ENCODE measurements at regions not wholly inside any gene's neighbourhood (a gene's known extent, or its start where the extent isn't known, plus 50 kb on each side); places are given as distances from the start of the nearest gene placed in this dataset.

DNA sequence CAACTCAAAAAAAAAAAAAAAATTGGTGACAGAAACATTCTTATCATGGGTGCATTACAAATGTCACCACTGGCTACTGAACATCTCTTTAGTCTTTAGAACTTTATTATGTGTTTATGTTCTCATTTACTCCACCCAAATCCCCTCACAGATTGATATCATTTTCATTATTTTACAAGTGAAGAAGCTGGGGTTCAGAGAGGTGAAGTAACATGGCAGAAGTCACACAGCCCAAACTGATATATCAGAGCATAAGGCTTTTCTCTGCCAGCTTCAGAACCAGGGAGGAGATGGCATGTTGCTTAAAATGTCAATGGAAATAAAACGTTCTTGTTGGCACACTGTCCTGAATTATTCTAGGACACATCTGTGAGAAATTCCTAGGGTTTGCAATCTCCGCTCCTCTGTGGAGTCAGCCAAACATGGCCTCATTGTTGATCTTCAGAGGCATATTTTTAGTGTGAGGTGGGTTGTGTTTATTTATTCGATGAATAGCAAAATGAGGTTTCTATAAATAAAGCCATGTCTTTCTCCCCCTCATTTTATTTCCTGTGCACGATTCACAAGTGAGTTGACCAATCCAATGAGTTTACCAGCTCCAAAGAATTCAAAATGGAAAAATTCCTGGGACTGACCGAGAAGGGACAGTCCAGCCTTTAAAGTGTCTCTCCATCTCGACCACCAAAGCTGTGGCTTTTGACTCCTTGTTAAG, 72.9 kb upstream of the ANO1 start:
- no peak for DNase-seq

DNA sequence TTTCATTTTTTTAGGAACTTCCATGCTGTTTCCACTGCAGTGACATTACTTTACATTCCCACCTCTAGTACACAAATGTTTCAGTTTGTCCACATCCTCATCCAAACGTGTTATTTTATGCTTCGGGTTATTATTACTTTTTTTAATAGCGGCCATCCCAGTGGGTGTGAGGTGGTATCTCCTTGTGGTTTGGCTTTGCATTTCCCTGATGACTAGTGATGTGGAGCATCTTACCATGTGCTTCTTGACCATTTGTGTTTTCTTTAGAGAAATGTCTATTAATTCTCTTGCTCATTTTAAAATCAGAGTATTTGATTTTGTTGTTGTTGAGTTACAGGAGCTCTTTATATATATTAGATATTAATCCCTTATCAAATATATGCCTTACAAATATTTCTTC, 70.3 kb upstream of the ANO1 start:
- DNase-seq = no peak

DNA sequence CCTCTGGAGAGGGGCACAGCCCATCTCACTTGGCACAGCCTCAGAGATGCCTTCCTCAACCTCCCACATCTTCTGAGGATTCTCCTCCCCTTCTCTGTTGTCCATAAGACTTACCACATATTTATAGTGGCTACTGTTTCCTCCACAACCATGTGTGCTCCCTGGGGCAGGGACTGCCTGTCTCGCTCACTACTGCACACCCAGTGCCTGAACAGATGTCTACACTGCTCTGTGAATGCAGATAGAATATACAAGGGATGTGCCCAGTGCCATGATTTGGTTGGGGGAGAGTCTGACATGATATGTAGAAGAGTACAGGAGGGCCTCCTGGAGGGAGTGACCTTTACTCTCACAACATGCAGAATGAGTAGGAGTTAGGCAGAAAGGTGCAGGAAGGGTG, 67.3 kb upstream of the ANO1 start:
- DNase-seq = no peak

DNA sequence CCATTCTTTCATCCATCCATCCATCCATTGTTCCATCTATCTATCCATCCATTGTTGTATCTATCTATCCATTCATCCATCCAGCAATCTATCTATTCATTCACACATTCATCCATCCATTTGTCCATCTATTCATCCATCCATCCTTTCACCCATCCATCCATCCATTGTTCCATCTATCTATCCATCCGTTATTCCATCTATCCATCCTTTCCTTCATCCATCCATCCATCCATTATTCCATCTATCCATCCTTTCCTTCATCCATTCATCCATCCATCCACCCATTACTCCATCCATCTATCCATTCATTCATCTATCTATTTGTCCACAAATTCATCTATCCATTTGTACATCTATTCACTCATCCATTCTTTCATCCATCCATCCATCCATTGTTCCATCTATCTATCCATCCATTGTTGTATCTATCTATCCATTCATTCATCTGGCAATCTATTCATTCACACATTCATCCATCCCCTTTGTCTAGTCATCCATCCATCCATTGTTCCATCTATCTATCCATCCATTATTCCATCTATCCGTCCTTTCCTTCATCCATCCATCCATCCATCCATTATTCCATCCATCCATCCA, 65.9 kb upstream of the ANO1 start:
- no peak for DNase-seq

DNA sequence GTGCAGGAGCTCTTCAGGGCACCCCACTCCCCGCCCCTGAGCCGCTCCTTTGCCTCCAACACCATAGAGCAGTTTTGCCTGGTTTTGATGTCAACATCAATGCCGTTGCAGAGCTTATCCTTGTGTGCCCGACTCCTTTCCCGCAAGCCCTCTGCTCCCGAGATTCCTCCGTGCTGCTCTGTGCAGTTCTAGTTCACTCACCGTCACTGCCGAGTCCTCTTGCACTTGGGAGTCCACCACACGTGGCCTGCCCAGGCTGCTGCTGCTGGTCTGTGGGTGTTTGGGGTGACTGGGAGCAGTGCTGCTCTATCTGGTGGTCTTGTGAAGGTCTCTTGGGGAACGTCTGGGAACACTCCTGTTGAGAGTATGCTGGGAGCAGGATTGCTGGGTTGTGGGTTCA, 63.8 kb upstream of the ANO1 start:
- no peak for DNase-seq

DNA sequence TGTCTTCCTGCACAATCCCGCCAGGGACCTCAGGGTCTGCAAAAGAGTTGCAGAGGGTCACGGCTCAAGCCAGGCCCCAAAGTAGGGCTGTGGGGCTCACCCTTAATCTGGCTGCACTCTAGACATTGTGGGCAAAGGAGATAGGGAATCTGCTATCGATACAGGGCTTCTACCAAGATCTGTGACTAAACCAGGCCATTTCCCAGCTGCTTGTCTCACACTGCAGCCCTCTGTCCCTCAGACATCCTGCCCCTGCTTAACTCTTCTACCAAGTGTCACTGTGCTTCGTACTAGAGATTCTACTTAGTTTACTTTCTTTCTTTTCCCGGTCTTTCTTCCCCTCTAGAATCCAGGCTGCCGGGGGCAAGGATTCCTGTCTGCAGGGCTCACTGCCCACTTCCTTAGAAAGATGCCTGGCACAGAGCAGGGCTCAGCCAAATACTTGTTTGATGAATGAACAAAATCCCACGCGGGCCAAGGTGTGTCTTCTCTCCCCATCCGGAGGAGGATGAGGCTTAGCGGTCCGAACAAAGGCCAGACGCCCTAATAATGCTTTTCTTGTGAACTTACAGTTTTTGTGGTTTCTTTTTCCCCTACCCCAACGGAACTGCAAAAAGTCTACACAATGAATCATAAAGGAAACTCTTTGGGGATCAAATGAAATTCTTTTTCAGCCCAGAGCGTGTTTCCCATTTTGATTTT, 61.3 kb upstream of the ANO1 start:
- DNase-seq = peak; percentile 67

DNA sequence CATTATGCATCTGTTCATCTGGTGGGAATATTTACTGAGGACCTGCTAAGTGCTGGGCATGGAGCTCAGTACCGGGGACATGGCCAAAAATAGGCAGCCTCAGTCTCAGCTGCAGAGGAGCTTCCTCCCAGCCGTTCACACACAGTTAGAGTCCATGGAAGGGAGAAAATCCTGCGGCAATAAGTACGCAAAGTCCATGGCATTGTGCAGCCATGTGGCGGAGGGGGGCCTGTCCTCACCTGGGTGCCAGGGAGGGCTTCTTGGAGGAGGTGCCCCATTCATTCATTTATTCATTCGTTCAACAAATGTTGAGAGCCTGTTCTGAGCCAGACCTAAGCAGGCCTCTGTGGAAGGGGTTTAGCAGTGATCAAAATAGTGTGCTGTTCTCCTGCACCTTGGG, 59.3 kb upstream of the ANO1 start:
- no peak for DNase-seq

DNA sequence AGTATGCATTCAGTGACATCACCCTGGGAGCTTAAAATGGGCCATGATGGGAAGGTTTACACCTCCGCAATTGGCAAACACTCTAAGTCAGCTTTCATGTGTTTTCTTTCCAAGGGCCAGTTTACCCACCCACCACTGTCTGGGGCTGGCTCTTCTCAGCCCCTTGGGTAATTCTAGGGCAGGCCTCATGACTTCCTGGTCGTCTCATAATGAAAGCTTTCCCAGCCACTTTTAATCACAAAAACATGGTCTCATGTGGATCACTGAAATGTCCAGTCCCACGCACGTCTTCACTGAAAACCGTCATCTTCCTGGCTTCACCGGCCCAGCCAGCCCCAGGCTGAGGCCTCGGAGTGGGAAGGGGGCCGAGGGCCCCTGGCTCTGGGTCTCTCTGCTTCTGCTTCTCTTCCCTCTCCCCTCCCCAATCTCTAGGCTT, 58.5 kb upstream of the ANO1 start:
- no peak for DNase-seq

DNA sequence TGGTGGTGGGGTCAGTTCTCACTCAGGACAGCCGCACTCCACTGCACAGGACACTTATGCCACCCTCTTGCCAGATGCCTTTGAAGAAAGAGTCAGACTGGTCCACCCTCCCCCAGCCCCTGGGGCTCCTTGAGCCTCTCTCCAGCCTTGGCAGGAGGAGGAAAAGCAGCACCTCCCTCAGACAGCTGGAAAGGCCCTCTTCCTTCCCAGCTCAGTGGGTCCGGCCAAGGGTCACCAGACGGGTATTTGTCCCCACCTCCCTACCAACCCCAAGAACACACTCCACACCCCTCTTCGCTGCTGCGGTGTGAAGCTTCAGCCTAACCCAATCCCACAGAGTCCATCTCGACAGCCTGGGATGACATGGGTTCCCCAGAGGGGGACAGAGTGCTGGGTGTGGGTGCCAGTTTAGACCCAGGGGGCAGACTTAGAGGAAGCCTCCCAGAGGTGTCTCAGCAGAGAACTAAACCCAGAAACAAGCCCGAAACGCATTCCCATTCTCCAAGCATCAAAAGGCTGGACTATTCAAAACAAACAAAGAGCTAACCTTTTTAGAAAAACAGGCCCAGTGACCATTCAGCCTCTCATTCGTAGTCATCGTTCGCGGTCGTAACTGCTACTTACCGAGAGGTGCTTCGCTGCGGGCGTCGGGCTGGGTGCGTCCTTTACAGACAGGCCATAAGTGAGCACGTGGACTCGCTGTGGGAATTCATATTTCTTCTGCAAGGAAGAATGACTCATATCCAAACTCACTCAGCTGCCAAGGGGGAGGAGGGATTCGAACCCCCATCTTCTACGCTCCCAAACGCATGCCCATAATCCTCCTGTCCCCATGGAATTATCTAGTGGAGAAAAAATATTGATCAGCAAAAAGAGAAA, 57.5 kb upstream of the ANO1 start:
- DNase-seq = no peak

DNA sequence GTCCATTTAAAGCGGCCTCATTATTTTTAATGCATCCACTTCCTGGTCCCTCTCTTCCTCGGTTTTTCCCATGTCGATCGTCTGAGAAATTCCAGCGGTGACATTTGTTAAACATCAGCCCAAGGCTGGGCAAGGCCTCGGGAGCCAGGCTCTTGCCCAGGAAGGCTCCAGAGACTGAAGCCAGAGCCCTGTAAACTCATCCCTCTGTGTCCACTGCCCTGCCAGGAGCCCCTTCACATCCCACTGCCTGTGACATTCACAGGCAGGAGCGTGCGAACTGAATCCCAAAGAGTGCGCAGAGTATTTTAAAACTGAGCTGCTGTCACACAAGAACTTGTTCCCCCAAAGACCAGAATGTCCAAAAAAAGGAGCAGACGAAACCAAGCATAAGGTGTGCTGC, 56.5 kb upstream of the ANO1 start:
- no peak for DNase-seq

DNA sequence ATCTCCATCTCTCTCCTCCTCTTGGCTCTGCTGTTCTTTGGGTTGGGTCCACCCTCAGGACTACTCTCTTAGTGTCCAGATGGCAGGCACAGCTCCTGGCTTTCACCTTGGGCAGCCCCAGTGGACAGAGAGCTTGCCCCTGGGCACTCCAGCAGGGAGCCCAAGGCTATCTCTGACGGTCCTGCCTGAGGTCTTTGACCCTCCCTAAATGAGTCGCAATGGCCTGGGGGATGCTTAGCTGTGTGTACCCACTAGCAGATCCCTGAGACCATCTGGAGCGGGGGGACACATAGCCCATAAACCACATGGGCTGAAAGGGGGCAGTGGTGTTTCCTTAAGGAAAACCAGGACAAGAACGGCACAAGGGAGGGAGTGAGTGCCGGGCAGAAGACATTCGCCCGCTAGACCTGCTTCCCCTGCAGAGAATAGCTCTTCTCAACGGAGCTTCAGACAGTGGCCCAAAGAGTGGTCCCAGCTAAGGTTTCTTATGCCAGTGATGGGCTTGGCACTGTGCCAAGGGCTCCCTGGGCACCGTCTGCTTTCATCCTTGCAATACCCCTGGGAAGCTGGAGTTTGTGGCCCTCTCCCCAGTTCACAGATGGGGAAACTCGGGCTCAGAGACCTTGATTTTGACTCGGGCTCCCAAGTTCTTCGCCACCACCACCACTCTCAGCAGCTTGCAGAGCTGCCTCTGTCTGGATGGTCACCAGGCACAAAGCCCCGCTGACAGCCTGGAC, 53.9 kb upstream of the ANO1 start:
- DNase-seq = no peak

DNA sequence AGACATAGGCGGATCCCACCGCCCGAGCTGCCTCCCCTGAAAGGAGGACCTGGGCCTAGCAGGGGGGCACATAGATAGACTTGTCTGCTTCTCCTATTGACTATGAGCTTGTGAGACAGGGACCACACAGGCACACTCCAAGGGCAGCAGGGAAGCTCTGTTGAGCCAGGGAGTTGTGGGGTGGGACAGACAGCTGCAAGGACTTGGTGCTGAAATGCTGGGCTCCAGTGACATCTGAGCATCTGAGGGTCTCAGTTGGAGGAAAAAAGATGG, 53.4 kb upstream of the ANO1 start:
- DNase-seq = no peak

DNA sequence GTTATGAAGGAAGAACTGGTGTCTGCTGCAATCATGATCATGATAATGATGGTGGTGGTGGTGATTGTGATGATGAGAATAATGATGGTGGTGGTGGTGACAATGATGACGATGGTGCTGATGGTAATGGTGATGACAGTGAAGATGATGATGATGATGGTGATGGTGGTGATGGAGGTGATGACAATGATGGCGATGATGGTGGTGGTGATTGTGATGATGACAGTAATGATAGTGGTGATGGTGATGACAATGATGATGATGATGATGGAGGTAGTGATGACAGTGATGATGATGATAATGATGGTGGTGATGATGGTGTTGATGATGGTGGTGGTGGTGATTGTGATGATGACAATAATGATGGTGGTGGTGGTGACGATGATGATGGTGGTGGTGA, 52.8 kb upstream of the ANO1 start:
- DNase-seq = no peak

DNA sequence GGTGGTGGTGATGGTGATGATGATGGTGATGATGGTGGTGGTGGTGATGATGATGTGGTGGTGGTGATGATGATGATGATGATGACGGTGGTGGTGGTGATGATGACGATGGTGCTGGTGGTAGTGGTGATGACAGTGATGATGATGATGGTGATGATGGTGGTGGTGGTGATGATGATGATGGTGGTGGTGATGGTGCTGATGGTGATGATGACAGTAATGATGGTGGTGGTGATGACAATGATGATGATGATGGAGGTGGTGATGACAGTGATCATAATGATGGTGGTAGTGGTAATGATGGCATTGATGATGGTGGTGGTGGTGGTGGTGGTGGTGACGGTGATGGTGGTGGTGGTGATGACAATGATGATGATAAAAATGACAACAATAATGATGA, 52.1 kb upstream of the ANO1 start:
- no peak for DNase-seq

DNA sequence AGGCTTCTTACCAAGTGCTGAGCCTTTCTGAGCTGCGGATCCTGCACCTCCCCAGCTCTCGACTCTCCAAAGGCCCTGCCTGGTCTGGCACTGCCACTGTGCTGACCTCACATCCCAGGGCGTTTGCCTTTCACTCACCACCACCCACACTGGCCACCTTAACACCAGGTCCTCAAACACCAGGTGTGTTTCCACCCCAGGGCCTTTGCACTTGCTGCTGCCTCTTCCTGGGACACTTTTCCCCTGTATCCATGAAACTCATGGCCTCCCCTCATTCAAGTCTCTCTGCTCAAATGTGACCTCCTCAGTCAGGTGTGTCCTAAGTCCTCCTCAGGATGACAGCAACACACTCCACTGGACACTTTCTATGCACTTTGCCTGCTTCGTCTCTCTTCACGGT, 51.4 kb upstream of the ANO1 start:
- no peak for DNase-seq

DNA sequence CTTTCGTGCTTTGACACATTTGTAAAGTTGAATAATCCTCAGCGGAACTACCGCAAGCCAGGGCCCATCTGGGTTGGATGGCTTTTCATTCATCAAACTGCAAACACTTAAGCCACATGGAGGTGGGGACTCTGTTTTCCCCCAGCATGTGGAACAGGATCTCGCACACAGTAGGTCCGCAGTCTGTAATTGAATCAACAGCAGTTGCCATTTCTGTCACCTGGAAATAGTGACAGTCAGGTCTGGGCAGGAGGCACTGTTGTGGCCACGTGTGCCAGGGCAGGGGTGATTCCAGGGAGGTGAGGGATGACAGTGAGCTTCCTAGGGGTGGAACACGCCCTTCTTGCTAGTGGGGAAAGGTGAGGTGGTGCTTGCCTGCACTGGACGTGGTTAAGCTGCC, 50.7 kb upstream of the ANO1 start:
- no peak for DNase-seq

DNA sequence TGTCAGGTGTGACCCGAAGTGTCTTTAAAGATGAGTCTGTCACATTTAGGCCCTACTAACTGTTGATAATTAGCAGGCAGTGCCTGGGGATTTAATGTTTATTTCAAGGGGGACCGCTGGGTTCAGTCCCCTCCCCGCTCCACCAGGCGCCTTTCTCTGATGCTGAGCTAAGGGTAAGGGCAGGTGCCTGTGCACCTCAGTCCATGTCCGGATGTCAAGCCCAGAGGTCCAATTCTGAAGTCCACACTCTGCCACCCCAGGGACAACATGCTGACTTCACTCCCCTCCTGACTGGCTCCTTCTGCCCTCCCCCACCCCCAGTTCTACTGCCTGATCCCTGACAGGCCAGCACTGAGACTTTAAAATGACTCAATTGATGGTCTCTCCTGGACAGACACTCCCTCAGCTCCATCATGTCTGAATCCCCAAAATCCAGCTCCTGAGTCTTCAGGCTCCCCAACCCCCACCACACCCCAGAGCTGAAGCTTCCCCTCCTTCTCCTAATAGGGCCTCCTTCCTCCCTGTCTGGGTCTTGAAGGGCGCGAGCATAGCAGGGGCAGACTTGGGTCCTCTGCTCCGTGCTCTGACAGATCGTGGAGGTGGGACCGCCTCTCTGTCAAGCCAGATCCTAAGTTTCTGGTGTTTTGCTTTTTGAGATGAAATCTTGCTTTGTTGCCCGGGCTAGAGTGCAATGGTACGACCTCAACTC, 49.8 kb upstream of the ANO1 start:
- DNase-seq = no peak
